Endodermal cell (in vitro differentiated cells): ENCODE measurements at regions not wholly inside any gene's neighbourhood (a gene's known extent, or its start where the extent isn't known, plus 50 kb on each side); places are given as distances from the start of the nearest gene placed in this dataset.
"Not testable (repeated sequence)": the region's sequence is repeated elsewhere in the genome, so short reads cannot be mapped to it uniquely, and the experiment has no call there.

Experiments used
- DNase-seq: peaks from one replicate; pipeline ENCODE4 v3.0.0-alpha.2; 2017
- H3K27ac ChIP-seq: 2 replicates; pipeline ENCODE4 v1.5.1; 2013; ENCODE audit warnings: mild to moderate bottlenecking, low read depth, low read length, moderate library complexity
- H3K27me3 ChIP-seq: 2 replicates; pipeline ENCODE4 v1.6.1; 2013; ENCODE audit warnings: mild to moderate bottlenecking, low read length, moderate library complexity; ENCODE audit not compliant: insufficient read depth, control insufficient read depth, poor library complexity, severe bottlenecking
- H3K36me3 ChIP-seq: 2 replicates; pipeline ENCODE4 v1.7.0; 2013; ENCODE audit warnings: mild to moderate bottlenecking, low read length, moderate library complexity; ENCODE audit not compliant: control insufficient read depth, insufficient read depth
- H3K4me1 ChIP-seq: one replicate; pipeline ENCODE4 v1.7.0; 2013; ENCODE audit warnings: low read length; ENCODE audit not compliant: control insufficient read depth, insufficient read depth
- H3K4me3 ChIP-seq: 2 replicates; pipeline ENCODE4 v1.5.1; 2013; ENCODE audit warnings: mild to moderate bottlenecking, low read length, moderate library complexity
- H3K9ac ChIP-seq: 2 replicates; pipeline ENCODE4 v1.6.1; 2013; ENCODE audit warnings: mild to moderate bottlenecking, low read length, moderate library complexity; ENCODE audit not compliant: poor library complexity, severe bottlenecking; ENCODE audit errors: extremely low read depth
- H3K9me3 ChIP-seq: 2 replicates; pipeline ENCODE4 v1.6.1; 2013; ENCODE audit warnings: mild to moderate bottlenecking, low read length, moderate library complexity; ENCODE audit not compliant: control insufficient read depth
- H3K27ac Mint-ChIP-seq: 2 replicates; pipeline ENCODE4 v1.8.0; 2020; ENCODE audit warnings: mixed read lengths
- H3K27me3 Mint-ChIP-seq: 2 replicates; pipeline ENCODE4 v1.8.0; 2021; ENCODE audit warnings: mild to moderate bottlenecking, mixed read lengths; ENCODE audit not compliant: insufficient read depth
- H3K36me3 Mint-ChIP-seq: 2 replicates; pipeline ENCODE4 v1.8.0; 2020; ENCODE audit warnings: low read depth, mixed read lengths
- H3K4me1 Mint-ChIP-seq: 2 replicates; pipeline ENCODE4 v1.8.0; 2020; ENCODE audit warnings: mixed read lengths
- H3K4me3 Mint-ChIP-seq: 2 replicates; pipeline ENCODE4 v1.8.0; 2020; ENCODE audit warnings: mild to moderate bottlenecking, moderate library complexity, mixed read lengths
- H3K9me3 Mint-ChIP-seq: 2 replicates; pipeline ENCODE4 v1.8.0; 2020; ENCODE audit warnings: mild to moderate bottlenecking, mixed read lengths
- CTCF ChIP-seq: fragments of 200-600 bp; sonication (generic); conservative IDR thresholded peaks from 2 replicates; pipeline ENCODE4 v1.5.0; 2021; ENCODE audit warnings: antibody characterized with exemption, mild to moderate bottlenecking
- WGBS, 2 experiments: methylation state at CpG; one replicate each; pipeline versions ENCODE4 v1.1.5 to v1.1.7; 2013; ENCODE audit warnings: missing lambda C conversion rate in 2 of 2, mixed read lengths in 1 of 2; ENCODE audit not compliant: insufficient coverage in 1 of 2, insufficient read length in 1 of 2; 5-methylcytosine and 5-hydroxymethylcytosine counted together

DNA sequence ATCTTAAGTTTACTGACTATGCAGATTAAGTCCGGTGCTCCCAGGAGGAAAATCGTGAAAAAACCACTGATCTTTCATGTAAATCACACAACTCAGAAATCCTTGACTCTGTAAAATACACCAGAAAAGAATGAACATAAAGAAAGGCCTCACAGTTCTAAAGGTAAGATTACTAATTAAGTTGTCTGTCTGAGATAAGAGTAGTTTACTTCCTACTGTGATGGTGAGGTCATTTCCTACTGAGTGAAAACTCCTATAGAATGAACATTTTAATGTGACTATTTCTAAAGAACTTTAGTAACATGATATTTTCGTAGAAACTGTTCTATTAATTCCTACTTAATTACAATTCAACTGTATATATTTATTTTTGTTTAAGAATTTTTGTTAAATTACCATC lies 774.4 kb upstream of the CHORDC1 start:
- H3K4me3 Mint-ChIP-seq: peak overlapping the region; percentile 13
- H3K9me3 Mint-ChIP-seq: peaks cover 3% of the 10 kb centered on the region
- TF ChIP-seq CTCF: no peak
- Histone ChIP-seq H3K4me1 (no peaks in the 10 kb centered on the region), H3K27ac (no peak overlapping the region), H3K36me3 (no peaks in the 10 kb centered on the region), H3K9ac (no peak overlapping the region), H3K27me3 (no peaks in the 10 kb centered on the region), H3K4me3 (peak overlapping the region; percentile 5), H3K9me3 (no peaks in the 10 kb centered on the region)
- H3K27me3 Mint-ChIP-seq: no peaks in the 10 kb centered on the region
- peak overlapping the region; percentile 94 for H3K27ac Mint-ChIP-seq
- DNase-seq: no peak
- peaks cover 12% of the 10 kb centered on the region for H3K4me1 Mint-ChIP-seq
- no peaks in the 10 kb centered on the region for H3K36me3 Mint-ChIP-seq
- WGBS, 2 experiments: 40 to 78% methylated on average over 1 to 2 of the region's 3 CpGs

DNA sequence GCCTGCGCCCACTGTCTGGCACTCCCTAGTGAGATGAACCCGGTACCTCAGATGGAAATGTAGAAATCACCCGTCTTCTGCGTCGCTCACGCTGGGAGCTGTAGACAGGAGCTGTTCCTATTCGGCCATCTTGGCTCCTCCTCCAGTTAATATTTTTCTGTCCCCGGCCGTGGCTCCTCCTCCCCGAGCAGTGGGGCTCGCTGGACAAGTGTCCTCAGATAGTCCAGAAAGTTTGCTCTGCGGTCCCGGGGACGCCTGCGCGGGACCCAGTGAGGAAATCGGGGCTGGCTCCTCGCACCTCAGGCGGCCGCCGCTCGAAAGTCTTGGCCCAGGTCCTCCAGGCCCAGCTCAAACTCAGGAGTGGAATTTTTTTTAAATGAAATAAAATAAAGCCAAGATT lies 749.3 kb upstream of the CHORDC1 start:
- not testable (repeated sequence) for H3K4me1 Mint-ChIP-seq, H3K9me3 ChIP-seq, H3K27me3 ChIP-seq, H3K27ac ChIP-seq, H3K36me3 Mint-ChIP-seq, H3K4me3 ChIP-seq, DNase-seq, H3K4me3 Mint-ChIP-seq, H3K9ac ChIP-seq, H3K36me3 ChIP-seq, H3K27ac Mint-ChIP-seq, H3K27me3 Mint-ChIP-seq, H3K4me1 ChIP-seq
- H3K9me3 Mint-ChIP-seq: peaks cover 23% of the 10 kb centered on the region
- 91% methylated on average over 16 of the region's 22 CpGs; no CpG with 5 or more reads in 1 of the 2 experiments for WGBS, 2 experiments

DNA sequence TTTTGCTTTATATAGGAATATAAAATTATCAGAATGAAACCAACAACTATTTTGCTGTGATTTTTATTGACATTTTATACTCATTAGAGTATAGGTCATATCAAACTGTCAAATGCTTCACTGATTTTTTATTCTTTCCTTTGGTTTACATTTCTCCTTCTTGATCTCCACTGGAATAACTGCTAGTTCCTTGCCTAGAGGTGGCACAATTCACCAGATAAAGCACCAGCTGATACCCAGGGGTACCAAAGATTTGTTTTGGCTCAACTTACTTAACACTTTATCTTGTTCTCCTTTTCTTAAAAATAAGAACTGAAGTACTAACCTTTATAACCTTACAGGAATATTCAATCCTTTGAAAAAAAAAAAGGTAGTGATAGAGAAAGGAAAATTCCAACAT lies 725.1 kb upstream of the CHORDC1 start:
- Histone ChIP-seq H3K27ac (no peak overlapping the region), H3K9me3 (no peaks in the 10 kb centered on the region), H3K4me1 (no peaks in the 10 kb centered on the region), H3K36me3 (no peaks in the 10 kb centered on the region), H3K27me3 (no peaks in the 10 kb centered on the region), H3K9ac (no peak overlapping the region), H3K4me3 (no peak overlapping the region)
- no peaks in the 10 kb centered on the region for H3K4me1 Mint-ChIP-seq
- DNase-seq: no peak
- H3K27ac Mint-ChIP-seq: no peak overlapping the region
- H3K4me3 Mint-ChIP-seq: no peak overlapping the region
- H3K36me3 Mint-ChIP-seq: no peaks in the 10 kb centered on the region
- peak; percentile 50 for TF ChIP-seq CTCF
- no peaks in the 10 kb centered on the region for H3K27me3 Mint-ChIP-seq
- H3K9me3 Mint-ChIP-seq: no peaks in the 10 kb centered on the region

- no peaks in the 10 kb centered on the region for H3K36me3 ChIP-seq
- H3K9ac ChIP-seq: no peak overlapping the region
- H3K9me3 Mint-ChIP-seq: no peaks in the 10 kb centered on the region
- no peaks in the 10 kb centered on the region for H3K4me1 ChIP-seq
- whole genome bisulfite sequencing, 2 experiments: 95% methylated on average over 1 of the region's 1 CpG; no CpG with 5 or more reads in 1 of the 2 experiments
- H3K4me3 ChIP-seq: no peak overlapping the region
- H3K4me1 Mint-ChIP-seq: no peaks in the 10 kb centered on the region
- no peak overlapping the region for H3K4me3 Mint-ChIP-seq
- no peaks in the 10 kb centered on the region for H3K27me3 Mint-ChIP-seq
- H3K27ac Mint-ChIP-seq: no peak overlapping the region
- peak; percentile 15 for TF ChIP-seq CTCF
- DNase-seq: no peak
- H3K36me3 Mint-ChIP-seq: no peaks in the 10 kb centered on the region
- peaks cover 4% of the 10 kb centered on the region for H3K9me3 ChIP-seq
- no peaks in the 10 kb centered on the region for H3K27me3 ChIP-seq
- H3K27ac ChIP-seq: no peak overlapping the region
These were observed 707.4 kb upstream of the CHORDC1 start for GRCh38 chr11:90930252-90930651.
